Renal cortical epithelial cell (primary cell): ENCODE measurements at regions not wholly inside any gene's neighbourhood (a gene's known extent, or its start where the extent isn't known, plus 50 kb on each side); places are given as distances from the start of the nearest gene placed in this dataset.
A peak's percentile ranks its signal among the peaks of the same experiment; 100 is the strongest.
"Not testable (repeated sequence)": the region's sequence is repeated elsewhere in the genome, so short reads cannot be mapped to it uniquely, and the experiment has no call there.

Experiments
- DNase-seq: peaks from one replicate; pipeline ENCODE4 v3.0.0-alpha.2; 2011; ENCODE audit warnings: low read depth

GRCh38 chr5:82560561-82560960 is 282.4 kb upstream of the RPS23 start:
- peak; percentile 20 for DNase-seq

- DNase-seq, result no peak
Observed at GRCh38 chr5:82551840-82552385, 273.8 kb upstream of the RPS23 start.

- DNase-seq, result no peak
Observed at GRCh38 chr5:82551192-82551591, 273.0 kb upstream of the RPS23 start.

GRCh38 chr5:82549263-82549662 is 271.1 kb upstream of the RPS23 start:
- DNase-seq, result no peak

- no peak for DNase-seq
Observed at GRCh38 chr5:82544004-82544403, 265.9 kb upstream of the RPS23 start.

GRCh38 chr5:82540301-82540700 is 262.1 kb upstream of the RPS23 start:
- DNase-seq, result no peak

GRCh38 chr5:82538339-82539034 is 260.3 kb upstream of the RPS23 start:
- no peak for DNase-seq

- no peak for DNase-seq
Observed at GRCh38 chr5:82537687-82538306, 259.6 kb upstream of the RPS23 start.

- DNase-seq, result no peak
Observed at GRCh38 chr5:82534986-82535385, 256.8 kb upstream of the RPS23 start.

- not testable (repeated sequence) for DNase-seq
Observed at GRCh38 chr5:82532075-82532474, 253.9 kb upstream of the RPS23 start.

GRCh38 chr5:82526540-82526939 is 248.4 kb upstream of the RPS23 start:
- DNase-seq, result no peak

GRCh38 chr5:82525626-82526025 is 247.5 kb upstream of the RPS23 start:
- no peak for DNase-seq

- no peak for DNase-seq
Observed at GRCh38 chr5:82523633-82524032, 245.5 kb upstream of the RPS23 start.

GRCh38 chr5:82522897-82523296 is 244.7 kb upstream of the RPS23 start:
- DNase-seq, result no peak

- no peak for DNase-seq
Observed at GRCh38 chr5:82521431-82522051, 243.4 kb upstream of the RPS23 start.

GRCh38 chr5:82519558-82519957 is 241.4 kb upstream of the RPS23 start:
- no peak for DNase-seq

- DNase-seq, result no peak
Observed at GRCh38 chr5:82517544-82518075, 239.5 kb upstream of the RPS23 start.

- DNase-seq, result no peak
Observed at GRCh38 chr5:82513738-82514137, 235.6 kb upstream of the RPS23 start.

- no peak for DNase-seq
Observed at GRCh38 chr5:82512025-82512424, 233.9 kb upstream of the RPS23 start.

GRCh38 chr5:82511134-82511533 is 233.0 kb upstream of the RPS23 start:
- DNase-seq, result no peak

- DNase-seq, result no peak
Observed at GRCh38 chr5:82509762-82510161, 231.6 kb upstream of the RPS23 start.

GRCh38 chr5:82506390-82506789 is 228.2 kb upstream of the RPS23 start:
- DNase-seq, result not testable (repeated sequence)
